ENCODE measurements at regions not wholly inside any gene's neighbourhood (a gene's known extent, or its start where the extent isn't known, plus 50 kb on each side); places are given as distances from the start of the nearest gene placed in this dataset.

DNA sequence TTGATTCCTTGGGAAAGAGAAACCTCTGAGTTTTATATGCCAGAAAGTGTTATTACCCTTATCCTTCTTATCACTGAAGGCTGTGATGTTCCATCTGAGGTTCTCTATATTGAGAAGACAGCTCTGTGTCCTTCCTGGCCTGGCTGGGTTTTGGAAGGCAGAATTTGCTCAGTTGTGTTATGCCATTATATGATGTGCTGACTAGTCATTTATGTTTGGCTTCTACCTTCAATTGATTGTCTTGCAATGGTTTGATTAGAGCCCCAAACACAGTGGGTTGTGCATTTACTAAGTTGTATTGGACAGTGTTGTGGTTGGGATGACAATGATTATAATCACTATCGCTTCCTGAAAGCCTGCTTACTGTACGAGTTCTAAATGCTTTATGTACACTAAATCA is 265.7 kb downstream of the SNAPC1 start:
- TF ChIP-seq, protein P1, sequence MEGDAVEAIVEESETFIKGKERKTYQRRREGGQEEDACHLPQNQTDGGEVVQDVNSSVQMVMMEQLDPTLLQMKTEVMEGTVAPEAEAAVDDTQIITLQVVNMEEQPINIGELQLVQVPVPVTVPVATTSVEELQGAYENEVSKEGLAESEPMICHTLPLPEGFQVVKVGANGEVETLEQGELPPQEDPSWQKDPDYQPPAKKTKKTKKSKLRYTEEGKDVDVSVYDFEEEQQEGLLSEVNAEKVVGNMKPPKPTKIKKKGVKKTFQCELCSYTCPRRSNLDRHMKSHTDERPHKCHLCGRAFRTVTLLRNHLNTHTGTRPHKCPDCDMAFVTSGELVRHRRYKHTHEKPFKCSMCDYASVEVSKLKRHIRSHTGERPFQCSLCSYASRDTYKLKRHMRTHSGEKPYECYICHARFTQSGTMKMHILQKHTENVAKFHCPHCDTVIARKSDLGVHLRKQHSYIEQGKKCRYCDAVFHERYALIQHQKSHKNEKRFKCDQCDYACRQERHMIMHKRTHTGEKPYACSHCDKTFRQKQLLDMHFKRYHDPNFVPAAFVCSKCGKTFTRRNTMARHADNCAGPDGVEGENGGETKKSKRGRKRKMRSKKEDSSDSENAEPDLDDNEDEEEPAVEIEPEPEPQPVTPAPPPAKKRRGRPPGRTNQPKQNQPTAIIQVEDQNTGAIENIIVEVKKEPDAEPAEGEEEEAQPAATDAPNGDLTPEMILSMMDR (IDR thresholded peaks at IDR 0.05; ENCODE audit: insufficient read depth, low read length, poor library complexity, severe bottlenecking), result no peak
- no peaks in the 10 kb centered on the region for H3K27me3 ChIP-seq (replicated peaks; ENCODE audit: control insufficient read depth, insufficient read depth, low read length)
- H3K36me3 ChIP-seq (ENCODE audit: control insufficient read depth, insufficient read depth, low read length), result no peaks in the 10 kb centered on the region
- no peak for DNase-seq (ENCODE audit: extremely low read depth, insufficient read length)
- H3K4me3 ChIP-seq (replicated peaks; ENCODE audit: low read depth, low read length), result no peak overlapping the region

DNA sequence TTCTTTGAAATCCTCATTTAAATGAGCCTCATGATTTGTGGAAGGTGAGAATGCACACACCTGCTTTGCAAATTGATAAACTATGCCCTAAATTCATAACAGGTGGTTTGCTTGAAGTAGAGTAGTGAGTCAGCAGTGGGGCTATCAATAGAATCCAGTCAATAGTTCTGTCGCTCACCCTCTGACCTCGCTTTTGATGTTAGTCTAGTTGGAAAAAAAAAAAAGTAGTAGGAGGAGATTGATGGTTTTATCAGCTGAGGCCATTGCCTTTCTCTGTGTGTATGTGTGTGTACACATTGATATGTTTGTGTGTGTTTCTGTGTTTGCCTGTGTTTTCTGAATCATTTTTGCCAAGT is 267.3 kb downstream of the SNAPC1 start:
- no peak overlapping the region for H3K4me3 ChIP-seq (replicated peaks; ENCODE audit: low read depth, low read length)
- H3K27me3 ChIP-seq (replicated peaks; ENCODE audit: control insufficient read depth, insufficient read depth, low read length), result no peaks in the 10 kb centered on the region
- TF ChIP-seq, protein P1 (IDR thresholded peaks at IDR 0.05; ENCODE audit: insufficient read depth, low read length, poor library complexity, severe bottlenecking), result no peak
- DNase-seq (ENCODE audit: extremely low read depth, insufficient read length), result no peak
- no peaks in the 10 kb centered on the region for H3K36me3 ChIP-seq (ENCODE audit: control insufficient read depth, insufficient read depth, low read length)

DNA sequence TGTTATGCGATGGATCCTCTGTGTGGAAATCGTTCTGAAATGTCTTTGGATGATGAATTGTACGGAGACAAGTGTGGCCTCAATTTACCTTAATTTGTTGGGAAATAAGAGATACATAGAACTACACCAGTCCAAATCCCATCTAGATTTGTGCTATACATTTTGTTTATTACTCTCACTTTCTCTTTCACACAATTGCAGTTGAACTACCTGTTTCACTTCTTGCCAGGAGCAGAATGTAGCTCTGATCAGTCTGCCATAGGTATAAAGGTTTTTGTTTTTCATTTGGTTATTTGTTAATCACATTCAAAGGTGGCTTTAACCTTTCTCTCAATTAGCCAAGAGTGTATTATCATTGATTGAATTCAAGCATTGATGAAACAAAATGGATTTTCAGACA is 268.2 kb downstream of the SNAPC1 start:
- no peak overlapping the region for H3K4me3 ChIP-seq (replicated peaks; ENCODE audit: low read depth, low read length)
- no peaks in the 10 kb centered on the region for H3K27me3 ChIP-seq (replicated peaks; ENCODE audit: control insufficient read depth, insufficient read depth, low read length)
- no peak for DNase-seq (ENCODE audit: extremely low read depth, insufficient read length)
- no peaks in the 10 kb centered on the region for H3K36me3 ChIP-seq (ENCODE audit: control insufficient read depth, insufficient read depth, low read length)
- TF ChIP-seq, protein P1 (IDR thresholded peaks at IDR 0.05; ENCODE audit: insufficient read depth, low read length, poor library complexity, severe bottlenecking), result no peak

DNA sequence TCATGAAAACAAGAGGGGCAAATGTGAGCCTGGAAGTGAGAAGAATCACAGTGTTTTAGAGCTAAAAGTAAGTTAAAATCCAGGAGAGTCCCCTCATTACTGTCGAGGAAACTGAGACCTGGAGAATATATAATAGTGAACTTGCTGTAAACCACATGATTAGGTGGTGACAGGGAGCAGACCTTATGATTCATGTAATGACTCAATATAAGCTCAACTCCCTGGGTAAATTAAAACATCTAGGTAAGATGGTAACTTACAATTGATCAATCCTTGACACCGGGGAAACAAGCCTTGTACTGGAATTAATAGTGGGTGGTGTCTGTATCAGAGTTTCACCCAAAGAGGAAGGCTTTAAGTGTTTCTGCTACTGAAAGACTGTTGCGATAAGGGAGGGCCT is 269.3 kb downstream of the SNAPC1 start:
- TF ChIP-seq, protein P1 (IDR thresholded peaks at IDR 0.05; ENCODE audit: insufficient read depth, low read length, poor library complexity, severe bottlenecking), result no peak
- H3K27me3 ChIP-seq (replicated peaks; ENCODE audit: control insufficient read depth, insufficient read depth, low read length), result no peaks in the 10 kb centered on the region
- no peak for DNase-seq (ENCODE audit: extremely low read depth, insufficient read length)
- H3K36me3 ChIP-seq (ENCODE audit: control insufficient read depth, insufficient read depth, low read length), result no peaks in the 10 kb centered on the region
- no peak overlapping the region for H3K4me3 ChIP-seq (replicated peaks; ENCODE audit: low read depth, low read length)

DNA sequence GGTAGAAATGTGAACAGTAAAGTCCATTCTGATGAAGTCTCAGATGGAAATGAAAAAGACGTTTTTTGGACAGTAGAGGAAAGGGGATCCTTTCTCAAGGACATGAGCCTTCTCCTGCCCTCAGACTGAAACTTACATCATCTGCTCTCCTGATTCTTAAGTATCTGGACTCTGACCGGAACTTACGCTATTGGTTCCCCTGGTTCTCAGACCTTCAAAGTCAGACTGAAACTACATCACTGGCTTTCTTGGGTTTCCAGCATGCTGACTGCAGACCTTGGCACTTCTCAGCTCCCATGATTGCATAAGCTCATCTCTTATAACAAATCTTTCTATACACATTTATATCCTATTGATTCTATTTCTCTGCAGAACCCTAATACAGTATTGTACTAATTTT is 291.0 kb downstream of the SNAPC1 start:
- Histone ChIP-seq H3K4me3 (replicated peaks; ENCODE audit: low read depth, low read length) (no peak overlapping the region), H3K27me3 (replicated peaks; ENCODE audit: control insufficient read depth, insufficient read depth, low read length) (no peaks in the 10 kb centered on the region), H3K36me3 (ENCODE audit: control insufficient read depth, insufficient read depth, low read length) (no peaks in the 10 kb centered on the region)
- DNase-seq (ENCODE audit: extremely low read depth, insufficient read length), result no peak
- TF ChIP-seq, protein P1 (IDR thresholded peaks at IDR 0.05; ENCODE audit: insufficient read depth, low read length, poor library complexity, severe bottlenecking), result no peak

DNA sequence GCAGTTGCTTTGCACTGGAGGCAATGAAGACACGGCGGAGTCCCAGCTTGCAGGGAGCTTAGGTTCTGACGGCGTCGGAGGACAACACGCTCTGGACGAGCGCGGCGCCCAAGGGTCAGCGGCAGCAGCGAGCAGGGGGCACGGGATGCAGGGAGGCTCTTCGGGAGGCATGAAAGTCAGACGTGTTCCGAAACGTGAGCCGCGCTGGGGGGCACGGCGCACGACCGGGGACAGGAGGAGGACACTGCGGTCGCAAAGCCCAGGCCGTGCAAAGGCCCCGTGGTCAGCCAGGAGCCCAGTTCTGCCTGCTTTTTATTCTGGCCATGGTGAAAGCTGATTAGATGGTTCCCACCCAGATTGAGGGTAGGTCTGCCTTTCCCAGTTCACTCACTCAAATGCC is 294.6 kb downstream of the SNAPC1 start:
- no peak for DNase-seq (ENCODE audit: extremely low read depth, insufficient read length)
- Histone ChIP-seq H3K4me3 (replicated peaks; ENCODE audit: low read depth, low read length) (no peak overlapping the region), H3K36me3 (ENCODE audit: control insufficient read depth, insufficient read depth, low read length) (no peaks in the 10 kb centered on the region), H3K27me3 (replicated peaks; ENCODE audit: control insufficient read depth, insufficient read depth, low read length) (no peaks in the 10 kb centered on the region)
- TF ChIP-seq, protein P1 (IDR thresholded peaks at IDR 0.05; ENCODE audit: insufficient read depth, low read length, poor library complexity, severe bottlenecking), result no peak

Measured in GM06990 (cell line).